AG08396 (cell line): ENCODE measurements at regions not wholly inside any gene's neighbourhood (a gene's known extent, or its start where the extent isn't known, plus 50 kb on each side); places are given as distances from the start of the nearest gene placed in this dataset.

ENCODE experiments used
- DNase-seq: peaks from one replicate; pipeline ENCODE4 v3.0.0; 2012; ENCODE audit warnings: low spot score, mixed read lengths

DNA sequence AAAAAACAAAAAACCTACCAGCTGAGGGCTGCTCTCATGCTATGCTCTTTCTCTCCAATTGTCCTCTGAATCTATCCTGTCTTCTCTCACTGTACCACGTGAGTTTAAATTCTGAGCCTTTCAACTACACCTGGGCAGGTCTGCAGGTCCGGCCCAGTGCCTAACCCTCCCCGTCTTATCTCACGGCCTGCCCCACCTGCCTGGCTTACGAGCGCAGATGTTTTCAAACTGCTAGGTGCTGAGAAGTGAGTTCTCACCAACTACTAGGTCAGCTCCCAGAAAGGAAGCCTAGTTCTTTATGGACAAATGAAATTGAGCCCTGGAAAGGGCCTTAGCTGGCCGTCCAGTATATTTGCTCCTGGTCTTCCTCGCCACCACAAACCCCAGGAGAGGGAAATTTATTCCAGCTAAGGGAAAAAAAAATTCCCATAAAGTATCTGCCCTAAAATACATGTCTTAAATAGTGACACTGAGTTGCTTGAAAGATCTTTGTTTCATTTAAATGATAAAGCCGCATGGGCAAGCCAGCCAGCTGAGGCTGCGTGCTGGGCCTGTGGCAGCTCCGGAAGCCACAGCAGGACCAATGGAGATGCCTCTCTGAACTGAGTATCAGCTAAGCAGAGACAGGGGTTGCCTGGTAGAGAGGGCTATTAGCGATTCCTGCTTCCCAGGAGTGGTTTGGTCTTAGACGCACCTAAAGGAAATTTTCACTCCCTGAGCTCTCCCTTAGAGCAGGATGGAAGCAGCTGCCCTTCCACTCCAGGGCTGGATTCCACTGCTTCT is 92.5 kb upstream of the NCK2 start:
- no peak for DNase-seq

DNA sequence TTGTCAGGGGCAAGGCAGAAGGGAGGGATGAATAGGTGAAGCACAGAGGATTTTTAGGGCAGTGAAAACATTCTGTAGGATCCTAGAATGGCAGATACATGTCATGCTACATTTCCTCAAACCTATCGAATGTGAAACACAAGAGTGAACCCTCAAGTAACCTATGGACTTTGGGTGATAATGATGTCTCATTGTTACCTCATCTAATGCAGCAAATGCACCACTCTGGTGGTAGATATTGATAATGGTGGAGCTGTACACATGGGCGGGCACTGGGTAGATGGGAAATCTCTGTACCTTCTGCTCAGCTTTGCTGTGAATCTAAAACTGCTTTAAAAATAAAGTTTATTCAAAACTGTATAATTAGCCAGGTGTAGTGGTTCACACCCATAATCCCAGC is 95.2 kb upstream of the NCK2 start:
- no peak for DNase-seq

DNA sequence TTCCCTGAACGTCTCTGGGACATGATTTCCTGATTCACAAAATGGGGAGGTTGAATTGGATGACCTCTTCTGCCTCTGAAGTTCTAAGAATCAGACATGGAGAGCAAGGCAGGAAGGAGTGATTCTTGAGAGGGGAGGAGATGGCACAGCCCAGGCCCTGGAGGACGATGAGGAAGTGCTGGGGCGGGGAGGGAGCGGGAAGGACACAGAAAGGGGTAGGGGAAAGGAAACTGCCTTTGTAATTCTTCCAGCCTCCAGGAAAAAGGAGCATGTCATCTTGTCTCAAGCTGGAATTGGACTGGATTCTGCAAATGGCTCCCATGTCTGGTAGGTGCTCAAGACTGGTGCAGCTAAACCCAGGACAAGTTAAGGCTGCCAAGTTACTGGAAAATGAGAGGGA is 97.0 kb upstream of the NCK2 start:
- no peak for DNase-seq

DNA sequence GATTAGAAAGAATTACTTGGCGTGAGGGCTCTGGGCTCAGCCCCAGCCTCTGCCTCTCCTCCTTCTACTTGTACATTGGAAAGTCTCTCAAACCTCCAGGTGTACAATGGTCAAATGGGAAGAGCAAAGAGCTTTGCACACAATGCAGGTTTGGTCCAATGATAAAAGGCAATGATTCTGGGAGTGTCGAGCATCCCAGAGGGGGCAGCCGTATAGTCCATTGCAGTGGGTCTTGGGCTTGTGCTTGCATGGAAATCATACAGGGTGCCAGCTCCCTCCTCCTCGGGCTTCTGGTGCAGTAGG is 98.0 kb upstream of the NCK2 start:
- DNase-seq: no peak

DNA sequence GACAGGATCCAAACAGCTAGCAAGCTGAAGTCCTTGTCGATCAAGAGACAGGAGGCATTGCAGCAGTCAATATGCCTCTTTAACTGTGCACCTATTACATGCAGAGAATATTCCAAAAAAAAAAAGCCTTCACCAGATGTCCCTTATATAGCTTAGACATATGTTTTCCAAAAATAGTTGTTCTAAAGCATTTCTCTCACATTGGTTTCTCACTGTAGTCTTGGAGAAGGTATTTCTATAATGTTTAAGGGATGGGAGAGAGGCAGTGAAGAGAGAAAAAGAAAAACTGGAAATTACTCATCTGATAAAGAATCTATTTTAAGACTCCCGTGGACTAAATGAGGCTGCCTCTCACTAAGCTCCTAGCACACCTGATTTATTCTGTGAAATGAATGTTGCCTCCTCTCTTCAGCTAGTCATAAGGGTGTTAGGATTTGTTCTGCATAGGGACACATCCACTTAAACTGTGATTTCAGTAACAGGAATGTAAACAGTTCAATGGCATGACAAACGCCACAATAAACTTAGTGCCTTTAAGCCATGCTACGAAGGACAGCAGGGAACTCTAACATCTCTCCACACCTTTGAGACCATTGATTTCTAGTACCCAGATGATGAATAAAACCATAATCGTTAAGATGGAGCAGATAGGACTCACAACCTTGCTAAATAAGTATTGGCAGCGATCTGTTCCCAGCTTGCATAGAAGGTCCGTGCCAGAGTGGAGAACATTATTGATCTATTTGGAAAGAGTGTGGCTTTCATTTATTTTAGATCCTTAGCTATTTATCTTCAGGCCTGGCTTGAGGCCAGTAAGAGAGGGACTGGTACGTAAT is 98.6 kb upstream of the NCK2 start:
- DNase-seq: no peak

DNA sequence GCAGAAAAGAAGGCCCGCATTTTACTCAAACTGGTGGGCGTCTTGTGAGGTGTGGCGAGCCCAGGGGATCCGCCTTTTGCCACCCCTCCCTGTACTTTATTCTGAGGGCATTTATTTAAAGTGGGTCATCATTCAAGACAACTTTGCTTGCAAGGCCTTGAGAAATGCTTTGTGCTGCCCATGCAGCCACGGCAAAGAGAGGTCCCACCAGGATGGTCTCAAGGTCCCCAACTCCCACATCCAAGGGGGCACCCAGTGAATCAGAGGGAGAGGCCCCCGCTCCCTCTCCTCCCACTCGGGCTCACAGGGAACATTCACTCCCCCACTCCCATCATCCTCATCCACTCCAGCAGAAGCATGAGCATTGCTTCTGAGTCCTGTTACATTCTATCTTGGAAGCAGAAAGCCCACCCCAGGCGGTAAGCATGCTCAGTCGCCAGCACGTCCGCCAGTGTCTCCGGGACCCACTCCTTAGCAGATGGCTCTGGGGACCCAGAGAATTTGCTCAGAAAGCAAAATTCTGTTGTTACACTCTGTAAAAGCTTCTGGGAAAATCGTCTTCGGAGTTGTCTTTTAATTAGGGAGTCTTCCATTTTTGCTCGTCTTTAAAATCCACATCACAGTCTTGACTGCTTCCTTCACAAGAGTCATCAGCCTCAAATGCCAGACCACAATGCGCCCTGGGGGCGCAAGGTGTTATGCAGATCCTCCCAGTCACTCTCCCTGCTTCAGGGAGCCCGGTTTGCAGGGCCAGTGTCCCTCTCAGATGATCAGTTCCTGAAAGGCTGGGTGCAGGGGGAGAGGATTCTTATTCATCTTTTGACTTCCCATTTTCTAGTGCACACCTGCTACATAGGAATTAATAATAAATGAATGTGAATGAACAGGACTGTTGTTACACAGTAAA is 99.4 kb upstream of the NCK2 start:
- no peak for DNase-seq

DNA sequence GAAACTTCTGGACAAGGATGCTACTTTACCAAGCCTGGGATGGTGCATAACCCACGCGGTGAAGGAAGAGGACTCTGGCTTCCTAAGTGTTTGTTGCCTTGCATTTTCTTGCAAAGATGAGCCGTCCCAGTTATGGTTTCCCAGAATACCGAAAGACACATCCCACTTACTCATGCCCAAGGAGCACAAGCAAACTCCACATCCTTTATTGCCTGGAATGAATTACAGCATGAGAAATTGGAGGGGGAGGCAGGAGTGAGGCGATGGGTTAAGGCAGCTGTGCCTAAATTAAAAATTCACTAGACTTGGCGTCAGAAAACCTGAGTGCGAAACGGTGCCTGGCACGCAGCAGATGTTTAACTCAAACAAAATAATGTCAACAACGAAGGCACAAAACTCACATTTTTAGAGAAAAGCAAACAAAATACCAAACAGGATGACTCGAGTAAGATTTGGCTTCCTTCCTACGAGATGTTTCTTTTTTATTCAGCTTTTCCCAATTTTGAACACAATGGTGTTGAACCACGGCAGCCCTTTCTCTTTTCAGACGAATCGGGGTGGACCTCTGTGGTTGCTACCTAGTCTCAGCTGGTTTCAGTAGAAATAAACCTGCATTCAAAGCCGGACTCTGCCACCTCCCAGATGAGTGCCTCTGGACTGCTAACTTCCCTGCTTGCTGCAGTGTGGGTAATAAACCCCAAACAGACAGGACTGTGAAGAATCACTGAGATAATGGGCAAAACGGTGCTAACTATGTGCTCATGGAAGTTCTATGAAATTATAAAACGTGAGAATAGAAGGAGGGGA is 100.3 kb upstream of the NCK2 start:
- peak; percentile 39 for DNase-seq

DNA sequence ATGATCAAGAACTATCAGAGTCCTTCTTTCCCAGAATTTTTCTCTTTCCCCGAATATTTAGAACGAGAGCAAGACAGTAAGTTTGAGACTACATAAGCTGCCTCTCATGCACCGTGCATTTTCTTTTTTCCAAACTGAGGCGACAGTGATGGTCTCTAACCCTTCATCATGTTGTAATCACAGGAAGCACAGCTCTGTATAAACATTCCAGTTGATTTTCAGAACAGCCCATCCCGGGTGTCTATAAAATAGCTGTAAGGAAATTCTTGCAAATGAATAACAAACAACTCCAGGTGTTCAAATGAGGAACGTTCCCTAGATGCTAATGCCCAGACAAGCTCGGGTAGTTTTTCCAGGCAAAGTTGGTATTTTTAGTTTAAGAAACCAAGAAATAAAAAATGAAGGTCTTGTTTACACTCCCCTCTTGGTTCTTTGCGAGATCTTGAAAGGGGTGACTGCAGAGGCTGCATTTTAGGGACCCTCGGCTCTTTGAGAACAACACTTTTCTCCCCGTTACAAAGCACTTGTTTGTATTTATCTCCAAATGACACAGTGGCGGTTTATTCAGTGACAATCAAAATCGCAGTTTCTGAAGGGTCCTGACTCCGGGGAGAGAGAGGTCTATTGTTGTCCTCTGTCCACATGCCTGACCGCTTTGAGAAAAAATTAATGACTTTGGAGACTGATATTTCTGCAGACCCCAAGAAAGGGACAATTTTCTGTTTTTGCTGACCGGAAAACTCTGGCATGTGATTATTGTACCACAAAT is 101.1 kb upstream of the NCK2 start:
- DNase-seq: no peak

DNA sequence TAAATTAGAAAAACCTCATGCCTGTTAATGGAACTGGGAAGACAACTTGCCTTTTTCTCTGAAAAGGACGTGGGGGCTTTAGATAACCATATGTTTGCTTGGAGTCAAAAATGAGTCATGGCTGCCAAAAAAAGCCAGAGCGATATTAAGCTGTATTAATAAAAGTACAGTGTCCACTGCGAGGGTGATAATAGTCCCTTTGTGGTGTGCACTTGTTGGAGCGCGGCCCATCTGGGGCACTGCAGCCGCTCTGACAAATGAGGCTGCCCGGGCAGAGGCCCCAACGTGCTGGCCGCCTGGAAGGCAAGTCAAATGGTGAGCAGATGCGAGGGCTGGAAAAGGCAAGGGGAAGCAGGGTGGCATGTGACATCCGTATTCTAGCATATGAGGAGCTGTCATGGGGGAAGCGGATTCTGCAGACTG is 103.3 kb upstream of the NCK2 start:
- no peak for DNase-seq

DNA sequence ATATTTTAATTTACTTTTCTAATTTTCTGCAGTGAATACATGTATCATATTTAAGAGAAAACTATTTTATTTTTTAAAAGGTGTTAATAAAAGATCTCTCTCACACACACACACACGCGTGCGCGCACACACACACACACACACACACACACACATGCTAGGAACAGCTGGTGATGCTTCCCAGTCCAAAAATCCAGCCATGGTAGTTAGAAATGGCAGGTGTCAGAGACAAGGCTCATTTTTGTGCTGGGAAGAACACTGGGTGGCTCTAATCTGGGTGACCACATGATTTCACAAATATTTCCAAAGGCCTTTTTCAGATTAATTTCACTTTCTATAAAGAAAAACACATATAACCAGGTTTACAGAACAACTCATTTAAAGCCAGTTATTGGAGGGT is 104.5 kb upstream of the NCK2 start:
- no peak for DNase-seq

DNA sequence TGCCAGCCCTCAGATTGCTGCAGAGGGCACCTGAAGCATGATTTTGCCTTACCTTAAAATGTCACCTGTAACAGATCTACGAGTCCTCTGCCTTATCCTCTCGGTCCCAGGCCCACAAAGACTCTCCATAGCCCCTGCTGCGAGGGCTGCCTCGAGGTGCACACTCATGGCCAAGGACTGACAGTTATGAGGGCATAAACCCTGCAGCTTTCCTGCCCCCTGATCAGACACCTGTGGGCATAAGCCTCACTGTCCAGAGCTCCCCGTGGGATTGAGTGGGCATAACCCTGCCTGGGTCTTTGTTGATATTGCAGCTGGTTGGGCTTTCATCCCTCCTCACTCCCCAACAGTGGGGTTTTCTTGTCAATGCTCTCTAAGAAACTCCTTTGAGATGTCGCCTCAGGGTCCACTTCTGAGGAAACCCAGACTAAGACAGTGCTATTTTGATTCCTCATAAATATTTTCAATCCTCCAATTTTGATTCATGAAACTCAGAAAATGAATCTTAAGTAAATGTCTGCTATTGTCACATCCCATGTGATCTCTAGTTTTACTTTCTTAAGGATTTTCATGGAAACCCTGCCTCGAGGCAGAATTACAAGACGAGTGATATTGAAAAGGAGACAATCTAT is 108.5 kb upstream of the NCK2 start:
- no peak for DNase-seq

DNA sequence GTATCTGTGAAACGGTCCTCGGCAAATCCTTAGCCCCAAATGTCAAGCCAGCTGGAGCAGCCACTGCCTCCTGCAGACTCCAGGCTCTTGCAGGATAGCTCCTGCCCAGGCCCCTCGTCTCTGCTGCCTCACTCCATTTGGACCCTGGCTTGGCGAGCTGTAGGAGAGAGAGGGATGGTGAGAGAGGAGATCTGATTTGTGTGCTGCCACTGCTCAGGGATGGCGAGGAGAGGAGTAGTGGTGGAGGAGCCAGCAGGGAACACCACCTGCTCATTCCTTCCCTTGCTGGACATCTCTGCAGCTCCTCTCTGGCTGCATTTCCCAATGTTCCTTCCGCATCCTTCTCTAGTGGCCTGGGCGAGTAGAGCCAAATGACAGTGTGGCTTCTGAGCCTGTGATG is 109.1 kb upstream of the NCK2 start:
- no peak for DNase-seq

DNA sequence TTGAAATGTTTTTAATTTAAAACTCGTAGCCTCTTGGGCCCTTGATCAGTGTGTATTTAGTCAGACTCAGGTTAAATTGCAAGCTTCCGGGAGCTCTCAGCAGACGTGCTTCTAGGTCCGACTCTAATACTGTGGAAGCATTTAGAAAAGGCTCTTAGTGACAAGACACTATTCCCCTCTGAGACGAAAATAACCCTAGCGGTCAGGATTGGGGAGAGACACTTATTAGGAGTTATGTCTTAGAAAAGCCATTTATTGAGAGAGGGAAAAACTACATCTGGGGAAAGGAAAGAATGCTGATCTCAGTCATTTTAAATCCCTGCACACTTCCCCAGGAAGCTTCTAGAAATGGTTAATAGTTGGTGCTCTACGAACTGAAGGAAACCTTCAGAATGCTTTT is 110.5 kb upstream of the NCK2 start:
- DNase-seq: no peak

DNA sequence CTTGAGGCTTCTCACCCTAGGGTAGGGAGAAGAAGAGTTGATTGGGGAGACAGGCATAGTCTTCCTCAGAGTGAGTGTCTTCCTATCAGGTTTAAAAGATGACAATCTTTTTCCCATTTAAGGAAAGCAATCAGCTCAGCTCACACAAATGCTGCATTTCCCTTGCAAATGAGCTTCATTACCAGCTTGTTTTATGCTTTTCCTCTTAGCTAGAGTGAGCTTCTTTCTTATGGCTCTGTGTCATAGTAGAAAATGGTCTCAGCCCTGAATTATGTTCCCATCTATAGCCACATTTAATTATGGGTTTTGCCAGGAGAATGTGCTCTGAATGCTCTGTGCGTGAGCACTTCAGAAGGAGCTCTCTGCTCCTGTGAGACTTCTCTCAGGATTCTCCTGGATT is 112.8 kb upstream of the NCK2 start:
- no peak for DNase-seq

DNA sequence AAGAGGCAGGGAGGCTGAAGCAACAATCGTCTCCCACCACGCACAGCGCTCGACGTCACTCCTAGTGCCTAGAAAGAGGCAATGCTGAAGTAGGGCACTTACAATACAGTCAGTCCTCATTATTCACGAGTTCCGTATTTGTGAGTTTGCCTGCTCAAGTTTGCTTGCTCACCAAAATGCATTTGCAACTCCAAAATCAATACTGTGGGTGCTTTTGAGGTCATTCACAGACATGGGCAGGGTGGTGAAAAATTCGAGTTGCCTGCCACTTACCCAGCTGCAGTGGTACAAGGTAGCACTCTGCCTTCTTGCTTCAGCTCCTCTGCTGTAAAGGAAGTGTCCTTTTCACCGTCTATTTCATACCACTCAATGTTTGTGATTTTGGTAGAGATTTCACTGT is 113.7 kb upstream of the NCK2 start:
- DNase-seq: no peak

DNA sequence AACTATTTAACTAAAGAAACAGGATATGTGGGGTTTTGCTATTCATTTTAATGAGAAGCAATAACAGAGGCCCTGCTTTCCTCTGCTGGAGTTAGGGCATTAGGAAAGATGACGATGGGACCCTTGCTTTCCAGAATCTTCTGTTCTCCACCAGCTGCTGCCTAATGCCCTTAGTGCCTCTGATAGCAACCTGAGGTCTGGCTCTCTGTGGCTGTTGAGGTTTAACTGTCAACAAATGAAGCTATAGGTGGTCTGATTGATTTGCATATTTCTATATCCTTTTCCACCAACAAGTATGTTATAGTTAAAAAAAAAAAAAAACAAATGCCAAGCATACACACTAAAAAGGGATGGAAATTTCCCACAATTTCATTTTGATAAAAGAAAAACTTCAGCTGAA is 115.1 kb upstream of the NCK2 start:
- no peak for DNase-seq

DNA sequence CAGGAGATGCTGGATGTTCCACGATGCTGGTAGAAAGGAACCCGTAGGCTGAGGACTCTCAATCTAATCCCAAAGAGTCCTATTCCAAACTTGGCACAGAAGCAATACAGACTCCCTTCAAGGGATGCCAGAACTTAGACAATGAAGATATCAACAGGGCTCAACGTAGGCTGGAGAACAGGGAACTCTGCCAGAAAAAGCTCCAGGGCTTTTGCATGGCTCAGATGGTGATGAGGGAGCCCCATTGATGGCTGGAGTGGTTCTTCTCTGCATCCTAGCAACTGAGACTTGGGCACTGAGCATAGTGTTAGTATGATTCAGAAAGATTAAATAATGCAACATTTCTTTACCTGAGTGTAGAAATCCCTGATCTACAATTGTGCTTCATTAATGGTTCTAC is 117.2 kb upstream of the NCK2 start:
- no peak for DNase-seq

DNA sequence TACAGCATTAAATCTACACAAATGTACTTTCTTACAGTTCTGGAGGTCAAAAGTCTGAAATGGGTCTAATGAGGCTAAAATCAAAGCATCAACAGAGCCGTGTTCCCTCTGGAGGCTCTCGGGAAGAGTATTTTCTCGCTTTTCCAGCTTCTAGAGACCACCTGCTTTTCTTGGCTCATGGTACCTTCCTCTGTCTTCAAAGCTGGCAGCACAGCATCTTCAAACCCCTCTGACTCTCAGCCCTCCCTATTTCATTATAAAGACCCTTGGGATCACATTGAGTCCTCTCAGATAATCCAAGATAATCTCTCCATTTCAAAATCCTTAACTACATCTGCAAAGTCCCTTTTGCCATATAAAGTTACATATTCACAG is 117.8 kb upstream of the NCK2 start:
- no peak for DNase-seq

DNA sequence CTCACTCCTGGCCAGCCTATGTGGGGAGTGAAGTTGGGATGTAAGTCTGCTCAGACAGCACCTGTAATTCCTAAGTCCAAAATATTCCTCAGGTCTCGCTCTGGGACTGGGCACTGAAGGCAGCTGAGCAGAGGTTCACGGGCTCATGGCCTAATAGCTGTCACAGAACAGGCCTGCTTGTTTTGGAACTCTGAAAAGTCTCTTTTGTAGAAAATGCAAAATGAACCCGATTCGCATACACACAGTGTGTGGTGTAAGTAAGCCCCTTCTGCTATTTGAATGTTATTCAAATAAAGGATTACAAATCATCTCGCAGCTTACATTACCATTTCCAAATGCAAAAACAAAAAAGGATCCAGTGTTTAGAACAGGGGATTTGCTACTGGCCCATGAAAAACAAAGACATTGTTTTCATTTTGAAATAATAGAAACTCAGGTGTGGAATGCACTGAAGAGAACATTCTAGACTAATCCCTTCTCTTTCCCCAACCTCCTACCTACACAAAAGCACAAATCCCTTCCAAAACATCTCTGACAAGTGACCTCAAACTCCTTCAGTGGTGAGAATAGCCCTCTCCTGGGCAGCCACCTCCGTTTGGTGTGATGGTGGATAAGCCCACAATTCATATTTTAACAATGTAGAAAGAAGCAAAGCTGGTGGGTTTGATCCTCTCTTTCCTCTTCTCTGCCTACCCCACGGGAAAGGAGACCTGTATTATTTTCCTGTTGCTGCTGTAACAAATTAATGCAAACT is 118.3 kb upstream of the NCK2 start:
- DNase-seq: no peak

DNA sequence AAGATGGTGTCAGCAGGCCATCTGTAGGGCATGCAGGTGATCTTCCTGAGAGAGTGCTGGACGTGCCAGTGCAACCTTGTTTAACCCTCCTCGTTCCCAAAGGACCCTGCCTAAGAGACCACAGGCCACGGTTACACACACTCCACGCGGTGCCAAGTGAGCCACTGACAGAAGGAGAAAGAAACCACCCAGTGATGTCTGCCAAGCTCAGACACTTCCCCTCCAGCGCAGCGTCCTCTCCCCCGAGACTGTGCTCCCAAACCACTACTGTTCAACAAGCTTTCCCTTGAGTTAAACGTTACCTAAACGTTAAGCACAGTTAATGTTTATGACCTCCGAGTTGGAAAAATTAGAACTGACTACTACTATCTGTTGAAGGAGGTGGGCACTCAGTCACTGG is 119.1 kb upstream of the NCK2 start:
- no peak for DNase-seq
